SKM-1 (cell line): ENCODE measurements at regions not wholly inside any gene's neighbourhood (a gene's known extent, or its start where the extent isn't known, plus 50 kb on each side); places are given as distances from the start of the nearest gene placed in this dataset.

Experiments used
- DNase-seq: peaks from one replicate; lab custom pipeline; 2025; ENCODE audit not compliant: unreplicated experiment; lab: John Stamatoyannopoulos, UW

DNA sequence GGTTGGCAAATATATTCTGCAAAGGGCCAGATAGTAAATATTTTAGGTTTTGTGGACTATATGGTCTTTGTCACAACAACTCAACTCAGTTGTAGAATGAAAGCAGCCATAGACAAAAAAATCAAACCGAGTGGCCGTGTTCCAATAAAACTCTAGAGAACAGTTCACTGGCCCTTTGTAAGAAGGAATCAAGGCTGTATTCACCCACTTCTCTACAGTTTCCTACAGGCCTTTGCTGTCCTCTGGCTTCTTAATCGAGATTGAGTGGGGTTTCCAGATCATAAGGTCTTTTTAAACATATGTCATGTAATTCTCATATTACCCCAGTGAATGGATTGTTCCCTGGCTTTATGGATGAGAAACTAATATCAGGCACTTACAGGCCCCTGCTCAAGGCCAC, 448.9 kb upstream of the ETAA1 start:
- no peak for DNase-seq

DNA sequence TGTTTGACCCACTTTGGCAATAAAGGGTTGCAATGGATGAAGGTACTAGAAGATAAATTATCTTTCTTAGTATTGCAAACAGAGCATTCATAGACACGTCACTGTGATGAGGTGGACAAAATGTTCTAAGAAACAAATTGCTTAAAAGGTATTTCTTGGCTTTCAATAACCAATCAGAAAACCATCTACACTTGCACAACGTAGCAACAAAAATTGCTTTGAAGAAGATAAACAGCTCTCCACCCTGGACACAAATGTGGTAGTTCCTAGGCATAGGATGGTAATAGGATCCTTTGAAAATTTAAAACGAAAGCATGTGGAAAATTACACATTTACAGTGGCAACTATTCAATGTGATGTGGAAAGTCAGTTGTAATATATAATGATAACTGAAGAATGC, 439.9 kb upstream of the ETAA1 start:
- no peak for DNase-seq

DNA sequence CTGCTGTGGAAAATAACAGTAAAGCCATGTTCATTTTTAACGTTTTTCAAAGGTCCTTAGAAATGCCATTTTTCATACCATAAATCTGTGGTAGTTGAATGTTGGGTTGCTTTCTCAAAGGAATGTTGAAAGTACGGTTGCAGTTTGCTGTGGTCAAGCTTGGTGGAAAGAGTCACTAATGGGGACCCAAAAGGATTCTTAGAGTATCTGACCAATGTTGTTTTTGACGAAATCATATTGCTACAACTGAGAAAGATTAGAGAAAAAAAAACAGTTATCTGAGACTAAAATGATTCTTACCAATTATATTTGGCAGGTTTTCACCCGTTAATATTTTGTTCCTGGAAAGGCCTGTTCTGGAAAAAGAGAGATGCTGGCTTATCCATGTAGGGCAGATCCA, 439.5 kb upstream of the ETAA1 start:
- no peak for DNase-seq

DNA sequence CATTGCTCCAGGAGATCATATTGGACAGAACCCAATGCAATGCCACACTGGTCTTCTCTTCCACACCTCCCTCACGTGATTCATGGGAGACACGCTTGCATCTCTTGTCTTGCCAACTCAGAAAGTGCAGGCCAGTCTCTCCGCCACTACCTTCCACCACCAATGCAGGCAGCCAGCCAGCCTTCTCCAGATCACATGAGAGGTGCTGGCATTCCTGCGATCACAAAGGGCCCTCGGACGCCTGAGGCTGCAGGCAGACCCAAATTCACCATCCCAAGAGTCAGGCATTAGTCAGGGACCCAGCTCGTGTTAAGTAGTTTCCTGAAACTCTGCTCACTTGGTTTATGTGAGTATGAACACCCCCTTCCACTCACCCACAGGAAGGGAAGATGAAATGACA, 437.0 kb upstream of the ETAA1 start:
- DNase-seq = no peak

DNA sequence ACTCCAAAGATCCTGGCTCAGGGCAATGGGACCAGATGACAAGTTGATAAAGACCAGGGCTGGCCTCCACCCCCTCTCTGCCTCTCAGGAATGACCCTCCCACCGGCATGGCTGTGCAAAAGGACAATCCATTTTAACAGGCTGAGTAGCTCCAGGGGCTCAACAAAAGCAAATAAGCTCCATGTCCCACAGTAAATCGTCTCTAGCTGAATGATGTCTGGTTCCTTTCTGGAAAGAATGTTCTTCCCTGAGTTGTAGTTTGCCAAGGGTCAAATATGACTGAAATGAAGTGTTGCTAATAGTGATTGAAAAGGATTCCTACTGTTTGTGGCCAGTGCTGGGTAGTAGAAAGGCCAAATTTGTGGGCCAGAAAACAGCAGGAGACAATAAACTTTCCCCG, 434.4 kb upstream of the ETAA1 start:
- no peak for DNase-seq

DNA sequence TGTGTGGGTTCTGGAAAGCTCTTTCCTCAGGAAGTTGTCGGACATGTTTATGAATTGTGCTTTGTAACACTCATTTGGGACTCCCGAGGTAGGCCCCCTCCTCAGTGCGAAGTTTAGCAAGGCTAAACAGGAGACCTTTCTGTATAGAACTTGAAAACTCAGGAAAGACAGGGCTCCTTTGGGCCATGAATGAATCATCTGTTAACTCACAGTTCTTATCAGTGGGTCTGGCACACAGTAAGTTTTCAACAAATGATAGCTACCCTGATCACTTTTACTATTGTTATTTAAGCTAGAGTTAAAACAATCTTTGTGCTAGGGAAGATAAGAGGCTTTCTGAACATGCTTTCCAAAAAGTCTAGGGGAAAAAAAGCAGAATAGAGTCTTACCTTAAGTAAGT, 430.5 kb upstream of the ETAA1 start:
- no peak for DNase-seq

DNA sequence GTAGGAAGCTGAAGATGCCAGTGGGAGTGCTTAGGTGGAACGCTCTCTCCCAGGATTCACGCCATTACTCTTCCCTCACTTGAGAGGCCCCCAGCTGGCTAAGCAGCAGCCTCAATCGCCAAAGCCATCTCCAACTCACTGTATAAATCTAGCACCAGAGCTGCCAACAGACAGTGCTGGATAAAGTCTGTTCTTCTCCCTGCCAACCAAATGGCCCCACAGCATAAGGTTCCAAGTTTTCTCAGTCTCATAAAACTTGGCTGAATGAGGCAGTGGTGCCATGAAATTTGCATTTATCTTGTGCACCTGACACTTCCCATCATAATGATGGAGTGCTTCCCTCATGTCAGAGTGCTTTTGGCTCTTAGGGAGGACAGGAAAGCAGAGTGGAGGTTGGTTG, 428.2 kb upstream of the ETAA1 start:
- no peak for DNase-seq

DNA sequence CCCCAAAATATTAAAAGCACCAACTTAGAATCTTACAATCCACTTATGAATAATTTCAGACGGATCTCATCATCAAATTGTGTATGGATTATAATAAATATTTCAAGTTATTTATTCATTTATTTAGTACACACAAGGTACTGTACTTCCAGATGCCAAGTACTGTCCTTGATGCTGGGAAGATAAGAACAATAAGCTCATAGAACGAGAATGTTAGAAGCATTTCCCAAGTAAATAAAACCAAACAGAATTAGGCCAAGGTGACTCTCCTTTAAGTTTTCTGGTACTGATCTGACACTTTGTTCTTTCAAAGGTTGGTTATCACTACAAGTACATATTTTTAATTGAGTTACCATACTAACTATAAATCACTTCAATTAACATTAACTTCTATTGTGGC, 416.1 kb upstream of the ETAA1 start:
- no peak for DNase-seq

DNA sequence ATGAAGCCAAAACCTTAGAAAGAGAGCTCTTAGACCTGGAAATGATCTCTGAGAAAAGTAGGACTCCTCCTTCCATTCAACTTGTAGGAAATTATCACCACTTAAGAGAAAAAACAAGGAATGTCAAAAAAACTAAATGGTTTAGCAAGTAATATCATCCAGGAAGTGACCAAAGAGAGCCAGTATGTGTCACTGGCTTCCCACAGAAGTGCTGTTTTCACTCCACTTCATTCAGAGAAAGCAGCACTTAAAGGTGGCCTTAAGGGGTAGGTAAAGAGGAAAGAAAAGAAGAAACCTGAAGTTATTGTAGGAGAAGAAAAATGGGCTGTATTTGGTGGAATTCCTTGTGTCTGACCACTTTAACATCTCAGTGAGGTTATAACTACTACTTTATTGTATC, 414.4 kb upstream of the ETAA1 start:
- no peak for DNase-seq

DNA sequence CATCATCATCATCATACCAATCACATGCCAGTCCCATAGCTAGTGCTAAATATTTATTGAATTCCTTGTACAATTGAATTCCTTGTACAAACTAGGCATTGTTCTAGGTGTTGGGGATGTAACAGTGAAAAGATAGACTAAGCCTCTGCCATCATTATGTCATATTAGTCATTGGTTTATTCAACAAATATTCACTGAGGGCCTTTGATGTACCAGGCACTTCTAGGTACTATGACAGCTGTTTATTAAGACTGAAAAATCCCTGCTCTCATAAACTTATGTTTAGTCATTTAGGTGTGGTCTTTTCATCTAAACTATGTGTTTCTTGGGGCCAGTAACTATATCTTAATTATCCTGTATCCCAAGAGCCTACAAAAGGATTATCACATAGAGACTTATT, 412.3 kb upstream of the ETAA1 start:
- DNase-seq = no peak

DNA sequence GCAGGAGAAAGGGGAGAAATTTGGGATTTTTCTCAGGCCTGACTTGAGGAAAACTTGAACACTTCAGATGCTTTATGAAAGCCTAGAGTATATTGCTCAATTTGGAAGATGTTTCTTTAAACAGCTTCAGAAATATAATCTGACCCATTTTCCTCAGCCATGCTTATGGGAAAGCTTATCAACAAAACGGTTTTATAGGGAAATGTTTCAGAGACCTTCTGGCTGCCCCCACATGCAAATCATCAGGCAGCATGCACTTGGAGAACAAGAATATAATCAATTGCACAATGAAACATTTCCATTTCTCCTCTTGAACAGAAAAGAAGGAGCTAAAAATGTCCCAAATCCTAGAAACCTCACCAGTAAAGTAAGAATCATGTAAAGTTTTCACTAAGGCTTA, 411.2 kb upstream of the ETAA1 start:
- no peak for DNase-seq

DNA sequence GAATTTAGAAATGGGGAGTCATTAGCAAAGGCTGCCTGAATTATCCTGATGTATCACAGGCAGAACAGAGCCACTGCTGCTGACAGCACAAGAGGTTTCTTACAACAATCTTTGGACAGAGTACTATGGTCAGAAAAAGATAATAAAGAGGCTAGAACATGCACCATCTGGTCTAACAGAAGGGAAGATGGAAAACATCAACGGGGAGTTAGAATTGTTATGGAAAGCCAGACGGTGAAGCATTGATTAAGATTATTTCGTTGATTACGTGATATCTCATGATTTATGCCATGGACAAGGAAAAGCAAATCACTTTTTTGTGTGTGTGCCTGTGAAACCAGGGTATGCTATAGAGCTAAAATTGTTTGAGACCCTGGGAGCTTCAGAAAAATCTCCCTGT, 409.4 kb upstream of the ETAA1 start:
- no peak for DNase-seq

DNA sequence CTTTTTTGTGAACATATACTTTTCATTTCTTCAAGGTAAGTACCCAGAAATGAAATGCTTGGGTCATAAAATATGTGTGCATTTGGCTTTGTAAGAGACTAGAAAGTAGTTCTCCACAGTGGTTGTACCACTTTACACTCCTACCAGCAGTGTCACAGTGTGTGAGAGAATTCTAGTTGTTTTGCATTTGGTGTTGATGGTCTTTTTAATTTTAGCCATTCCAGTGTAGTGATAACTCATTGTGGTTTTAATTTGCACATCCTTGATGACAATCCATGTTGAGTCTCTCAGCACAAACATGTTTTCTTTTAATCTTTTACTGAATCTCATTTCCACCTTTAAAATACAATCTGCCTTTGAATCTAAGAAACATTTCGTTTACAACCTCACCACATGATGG, 402.5 kb upstream of the ETAA1 start:
- no peak for DNase-seq

DNA sequence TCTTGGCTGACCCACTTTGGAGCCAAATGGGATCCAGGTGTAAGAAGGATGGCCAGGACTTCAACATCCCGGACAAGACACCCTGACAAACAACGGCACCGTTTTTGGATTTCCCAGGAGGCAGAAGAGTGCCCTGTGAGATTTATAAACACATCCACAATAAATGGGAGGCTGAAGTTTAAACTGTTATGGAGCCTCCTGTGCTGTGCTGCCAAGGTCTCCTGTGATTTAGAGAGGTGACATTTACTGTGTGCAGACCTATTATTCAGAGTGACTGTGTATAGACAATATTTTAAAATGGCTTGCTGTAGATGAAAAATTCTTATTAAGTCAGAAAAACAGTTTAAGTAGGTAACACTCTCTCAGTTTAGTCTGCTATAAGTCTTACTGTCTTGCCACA, 401.5 kb upstream of the ETAA1 start:
- DNase-seq = no peak

DNA sequence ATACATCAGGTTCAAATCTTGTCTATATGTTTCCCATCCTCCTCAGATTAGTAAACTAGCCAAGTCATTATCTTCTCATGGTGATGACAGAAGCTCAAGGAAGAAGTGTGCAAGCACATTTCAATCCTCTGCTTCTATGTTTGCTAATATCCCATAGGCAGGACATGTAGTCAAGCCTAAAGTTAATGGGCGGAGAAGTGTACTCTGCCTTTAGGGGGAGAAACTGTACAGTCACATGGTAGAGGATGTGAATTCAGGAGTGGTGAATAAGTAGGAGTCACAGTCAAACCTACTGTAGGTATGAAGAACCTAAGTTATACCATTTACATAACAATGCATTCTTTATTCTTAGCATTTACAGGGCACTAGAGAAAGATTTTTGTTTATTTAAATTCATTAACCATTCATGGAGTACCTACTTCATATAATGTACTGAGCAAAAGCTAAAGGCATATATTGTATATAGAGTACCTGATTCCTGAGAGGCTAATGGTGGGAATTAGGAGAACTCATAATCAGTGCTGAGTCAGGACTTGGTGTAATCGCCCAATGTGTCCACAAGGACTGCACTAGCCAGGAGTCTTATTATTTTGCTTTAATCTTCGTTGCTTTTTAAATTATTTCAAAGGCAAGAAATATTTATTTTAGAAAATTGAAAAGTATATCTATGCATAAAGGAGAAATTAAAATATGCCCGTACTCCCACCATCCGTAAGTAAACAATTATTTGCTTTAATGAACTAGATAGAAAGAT, 394.3 kb upstream of the ETAA1 start:
- DNase-seq = no peak

DNA sequence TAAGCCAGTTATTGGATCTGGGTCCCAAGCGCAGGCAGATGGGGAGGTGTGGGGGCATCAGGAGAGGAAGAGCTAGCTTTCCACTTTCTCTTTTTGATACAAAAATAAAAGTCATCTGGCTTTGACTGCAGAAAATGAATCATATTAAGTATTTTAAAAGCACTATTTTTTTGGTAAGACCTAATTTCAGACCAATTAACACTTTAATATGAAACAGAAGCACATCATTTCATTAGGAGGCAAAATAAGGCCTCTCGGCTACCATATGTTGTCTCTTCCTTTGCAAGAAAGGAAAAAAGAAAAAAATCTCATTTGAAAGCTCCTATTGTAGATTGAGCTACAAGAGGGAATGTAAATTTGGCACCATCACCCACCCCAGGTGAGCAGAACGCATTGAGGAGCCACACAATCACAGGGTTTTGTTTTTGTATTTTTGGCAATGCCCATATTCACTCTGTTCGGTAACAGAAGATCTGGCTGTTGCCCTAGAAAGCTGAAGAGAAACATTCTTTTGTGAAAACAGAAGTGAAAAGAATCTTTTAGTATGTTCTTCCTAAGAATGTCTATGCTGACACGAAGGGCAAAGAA, 390.7 kb upstream of the ETAA1 start:
- no peak for DNase-seq

DNA sequence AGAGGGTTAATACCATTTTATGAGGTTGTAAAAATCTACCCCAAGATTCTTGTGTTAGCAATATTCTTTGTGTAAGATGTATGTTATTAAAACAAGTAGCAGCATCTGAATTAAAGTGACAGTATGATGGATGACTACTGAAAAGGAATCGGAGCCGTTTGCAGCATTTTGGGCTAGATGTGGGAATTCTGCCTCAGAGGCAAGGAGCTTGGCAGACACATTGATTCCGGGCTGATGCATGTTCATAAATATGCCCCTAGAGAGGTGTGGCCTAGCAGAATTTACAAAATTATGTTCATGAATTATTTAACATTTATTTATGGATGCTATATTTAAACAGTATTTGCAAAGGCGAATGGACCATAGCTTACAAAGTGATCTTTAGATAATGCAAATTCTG, 389.0 kb upstream of the ETAA1 start:
- no peak for DNase-seq

DNA sequence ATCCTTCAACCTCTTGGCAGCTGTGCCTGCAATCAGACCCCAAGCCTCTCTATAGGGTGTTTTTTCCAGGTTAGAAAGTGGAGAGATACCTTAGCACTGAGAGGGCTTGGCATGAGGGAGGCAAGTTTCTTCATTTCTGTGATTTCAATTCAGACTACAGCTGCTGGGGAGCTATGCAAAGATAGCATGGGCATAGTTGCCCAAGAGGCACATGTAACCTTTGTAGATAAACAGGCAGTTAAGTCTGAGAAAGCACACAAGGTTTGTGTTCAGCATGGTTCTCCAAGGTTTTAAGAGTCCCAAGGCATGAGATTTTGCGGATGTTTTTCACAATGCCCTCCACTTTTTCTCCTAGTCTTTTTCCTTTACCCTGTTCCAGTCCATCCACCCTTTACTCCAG, 385.0 kb upstream of the ETAA1 start:
- DNase-seq = no peak

DNA sequence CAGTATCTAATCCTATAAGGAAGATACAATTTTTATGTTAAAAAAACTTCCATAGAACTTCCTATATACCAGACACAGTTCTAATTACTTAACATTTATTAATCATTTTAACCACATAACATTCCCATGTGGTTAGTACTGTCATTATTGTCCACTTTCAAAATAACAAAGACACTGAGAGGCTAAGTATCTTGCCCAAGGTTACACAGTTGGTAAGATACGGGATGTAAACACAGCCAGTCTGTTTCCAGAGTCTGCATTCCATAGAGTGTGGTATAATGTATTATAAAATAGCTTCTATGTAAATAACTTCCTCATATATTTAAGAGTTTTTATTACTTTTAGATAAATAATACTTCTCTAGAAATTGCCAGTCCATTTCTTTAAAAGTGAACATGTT, 383.3 kb upstream of the ETAA1 start:
- no peak for DNase-seq

DNA sequence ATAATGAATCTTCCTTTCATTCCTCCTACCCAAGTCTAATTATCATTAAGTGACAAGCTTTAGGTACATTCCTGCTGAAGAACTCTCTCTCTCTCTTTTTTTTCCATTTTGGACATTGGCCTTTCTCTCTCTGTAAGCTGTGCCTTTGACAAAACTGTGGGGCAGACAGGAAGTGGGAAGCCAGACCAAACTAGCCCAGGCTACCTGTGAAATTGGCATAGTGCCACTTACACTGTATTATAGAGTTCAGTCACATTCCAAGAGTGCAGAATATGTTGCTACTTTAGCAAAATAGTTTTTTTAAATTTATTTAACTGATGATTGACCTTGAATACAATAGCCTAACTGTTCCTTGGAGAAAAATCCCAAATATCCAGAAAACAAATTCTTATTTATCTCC, 381.5 kb upstream of the ETAA1 start:
- no peak for DNase-seq

DNA sequence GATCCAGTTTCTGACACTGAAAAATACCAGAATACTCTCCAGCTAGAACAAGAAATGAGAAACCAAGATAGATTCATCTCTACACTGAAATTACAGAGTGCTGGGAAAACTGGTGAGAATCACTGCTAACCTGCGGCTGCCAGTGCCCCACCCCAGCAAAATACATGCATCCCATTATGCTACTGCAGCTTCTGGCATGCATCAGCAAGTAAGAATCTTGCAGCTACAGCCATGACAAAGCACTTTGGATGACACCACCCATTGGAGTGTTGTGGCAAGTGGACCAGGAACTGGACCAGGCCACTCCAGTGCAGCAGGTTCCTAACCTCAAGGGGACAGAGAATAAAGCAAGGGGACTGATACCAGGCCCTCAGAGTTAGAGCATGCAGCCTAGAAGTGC, 378.8 kb upstream of the ETAA1 start:
- DNase-seq = no peak

DNA sequence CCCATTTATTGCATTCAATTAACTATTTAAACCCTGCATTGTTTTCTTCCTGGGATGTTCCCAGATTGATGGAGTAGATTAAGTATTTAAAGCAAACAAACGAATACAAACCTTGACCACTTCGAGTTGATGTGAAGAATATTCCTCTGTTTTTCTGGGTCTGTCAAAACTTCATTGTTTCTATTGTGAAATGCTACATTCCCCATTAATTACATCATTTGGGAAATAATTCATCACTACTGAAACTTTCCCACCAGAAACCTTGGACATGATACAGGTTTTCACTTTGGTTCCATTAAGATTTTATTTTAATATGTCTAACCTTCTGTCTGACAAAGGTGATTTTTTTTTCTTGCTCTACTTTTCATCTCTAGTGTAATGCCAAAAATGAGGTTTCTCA, 365.1 kb upstream of the ETAA1 start:
- DNase-seq = no peak

DNA sequence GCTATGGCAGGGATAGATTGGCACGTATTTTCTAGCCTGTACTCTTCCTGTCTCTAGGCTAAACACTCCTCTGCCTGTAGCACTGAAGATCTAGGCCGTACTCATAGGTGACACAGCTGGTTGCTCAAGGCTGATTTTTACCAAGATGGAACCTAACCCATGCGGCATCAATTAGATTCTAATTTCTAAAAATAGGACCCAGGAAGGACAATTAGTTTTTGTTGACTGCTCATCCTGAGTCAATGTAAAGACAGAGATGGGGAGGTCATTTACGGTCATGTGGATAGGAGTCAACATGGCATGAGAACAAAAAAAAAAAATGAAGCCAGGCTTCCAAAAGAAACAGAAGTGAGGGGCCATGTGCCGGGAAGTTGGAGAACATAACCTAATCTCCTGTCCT, 360.7 kb upstream of the ETAA1 start:
- no peak for DNase-seq
